ENCODE measurements at regions not wholly inside any gene's neighbourhood (a gene's known extent, or its start where the extent isn't known, plus 50 kb on each side); places are given as distances from the start of the nearest gene placed in this dataset.

- no peaks in the 10 kb centered on the region for H3K27me3 ChIP-seq (ENCODE audit: control insufficient read depth, insufficient read depth, low read length, poor library complexity, severe bottlenecking)
- no peaks in the 10 kb centered on the region for H3K4me1 ChIP-seq (ENCODE audit: control insufficient read depth, insufficient read depth, low read length)
Observed at GRCh38 chr2:126264625-126265024, 391.3 kb upstream of the GYPC start.

DNA sequence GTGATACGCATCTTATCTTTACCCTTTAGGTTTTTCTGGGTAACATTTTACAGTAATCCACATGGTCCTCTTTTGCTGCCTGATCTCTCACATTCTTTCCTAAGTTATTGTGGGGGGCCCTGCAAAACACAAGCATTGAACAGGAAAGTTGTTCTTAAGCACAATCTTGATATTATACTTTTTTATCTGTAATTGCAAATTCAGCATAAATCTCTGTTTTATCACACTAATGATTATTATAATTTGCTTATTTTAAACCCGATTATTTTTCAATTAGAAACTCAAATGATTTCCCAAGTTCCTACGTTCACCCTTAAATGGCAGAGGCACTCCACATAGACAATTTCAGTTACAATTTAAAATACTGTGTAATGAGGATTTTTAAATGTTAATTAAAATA is 386.0 kb upstream of the GYPC start:
- Histone ChIP-seq H3K27me3 (ENCODE audit: control insufficient read depth, insufficient read depth, low read length, poor library complexity, severe bottlenecking) (no peaks in the 10 kb centered on the region), H3K9me3 (ENCODE audit: control insufficient read depth, low read length) (no peaks in the 10 kb centered on the region), H3K9ac (ENCODE audit: extremely low read depth, low read length, poor library complexity, severe bottlenecking) (no peak overlapping the region), H3K27ac (ENCODE audit: low read depth, low read length) (no peak overlapping the region), H3K36me3 (ENCODE audit: control insufficient read depth, insufficient read depth, low read length) (no peaks in the 10 kb centered on the region), H3K4me3 (ENCODE audit: low read length) (no peak overlapping the region), H3K4me1 (ENCODE audit: control insufficient read depth, insufficient read depth, low read length) (no peaks in the 10 kb centered on the region)
- WGBS, 2 experiments (ENCODE audit: insufficient coverage in 1 of 2, insufficient read length in 1 of 2) = 97 to 100% methylated on average over 1 to 2 of the region's 3 CpGs
- no peaks in the 10 kb centered on the region for H3K36me3 Mint-ChIP-seq (ENCODE audit: low read depth)
- H3K4me3 Mint-ChIP-seq = no peak overlapping the region
- no peaks in the 10 kb centered on the region for H3K4me1 Mint-ChIP-seq
- TF ChIP-seq, protein P1, sequence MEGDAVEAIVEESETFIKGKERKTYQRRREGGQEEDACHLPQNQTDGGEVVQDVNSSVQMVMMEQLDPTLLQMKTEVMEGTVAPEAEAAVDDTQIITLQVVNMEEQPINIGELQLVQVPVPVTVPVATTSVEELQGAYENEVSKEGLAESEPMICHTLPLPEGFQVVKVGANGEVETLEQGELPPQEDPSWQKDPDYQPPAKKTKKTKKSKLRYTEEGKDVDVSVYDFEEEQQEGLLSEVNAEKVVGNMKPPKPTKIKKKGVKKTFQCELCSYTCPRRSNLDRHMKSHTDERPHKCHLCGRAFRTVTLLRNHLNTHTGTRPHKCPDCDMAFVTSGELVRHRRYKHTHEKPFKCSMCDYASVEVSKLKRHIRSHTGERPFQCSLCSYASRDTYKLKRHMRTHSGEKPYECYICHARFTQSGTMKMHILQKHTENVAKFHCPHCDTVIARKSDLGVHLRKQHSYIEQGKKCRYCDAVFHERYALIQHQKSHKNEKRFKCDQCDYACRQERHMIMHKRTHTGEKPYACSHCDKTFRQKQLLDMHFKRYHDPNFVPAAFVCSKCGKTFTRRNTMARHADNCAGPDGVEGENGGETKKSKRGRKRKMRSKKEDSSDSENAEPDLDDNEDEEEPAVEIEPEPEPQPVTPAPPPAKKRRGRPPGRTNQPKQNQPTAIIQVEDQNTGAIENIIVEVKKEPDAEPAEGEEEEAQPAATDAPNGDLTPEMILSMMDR (conservative IDR thresholded peaks at IDR 0.05) = no peak
- H3K9me3 Mint-ChIP-seq = no peaks in the 10 kb centered on the region
- H3K27me3 Mint-ChIP-seq (ENCODE audit: insufficient read depth) = no peaks in the 10 kb centered on the region
- DNase-seq = no peak
- H3K27ac Mint-ChIP-seq = no peak overlapping the region

More at GRCh38 chr2:126264625-126265024, 391.3 kb upstream of the GYPC start:
- DNase-seq = no peak
- Mint-ChIP-seq H3K27me3 (ENCODE audit: insufficient read depth) (no peaks in the 10 kb centered on the region), H3K4me1 (peaks cover 9% of the 10 kb centered on the region), H3K9me3 (no peaks in the 10 kb centered on the region), H3K4me3 (no peak overlapping the region), H3K27ac (no peak overlapping the region), H3K36me3 (ENCODE audit: low read depth) (no peaks in the 10 kb centered on the region)
- TF ChIP-seq, protein P1 (conservative IDR thresholded peaks at IDR 0.05) = no peak
- Histone ChIP-seq H3K27ac (ENCODE audit: low read depth, low read length) (no peak overlapping the region), H3K4me3 (ENCODE audit: low read length) (no peak overlapping the region), H3K36me3 (ENCODE audit: control insufficient read depth, insufficient read depth, low read length) (no peaks in the 10 kb centered on the region), H3K9ac (ENCODE audit: extremely low read depth, low read length, poor library complexity, severe bottlenecking) (no peak overlapping the region), H3K9me3 (ENCODE audit: control insufficient read depth, low read length) (no peaks in the 10 kb centered on the region)
- WGBS, 2 experiments (ENCODE audit: insufficient coverage in 1 of 2, insufficient read length in 1 of 2) = 95% methylated on average over 2 of the region's 2 CpGs; no CpG with 5 or more reads in 1 of the 2 experiments

GRCh38 chr2:126270587-126270986 is 385.4 kb upstream of the GYPC start:
- H3K36me3 Mint-ChIP-seq (ENCODE audit: low read depth) = no peaks in the 10 kb centered on the region
- no peaks in the 10 kb centered on the region for H3K9me3 Mint-ChIP-seq
- H3K27ac Mint-ChIP-seq = no peak overlapping the region
- no peak overlapping the region for H3K4me3 Mint-ChIP-seq
- 65% methylated on average over 2 of the region's 2 CpGs; no CpG with 5 or more reads in 1 of the 2 experiments for WGBS, 2 experiments (ENCODE audit: insufficient coverage in 1 of 2, insufficient read length in 1 of 2)
- Histone ChIP-seq H3K9ac (ENCODE audit: extremely low read depth, low read length, poor library complexity, severe bottlenecking) (no peak overlapping the region), H3K9me3 (ENCODE audit: control insufficient read depth, low read length) (no peaks in the 10 kb centered on the region), H3K27ac (ENCODE audit: low read depth, low read length) (no peak overlapping the region), H3K4me3 (ENCODE audit: low read length) (no peak overlapping the region), H3K27me3 (ENCODE audit: control insufficient read depth, insufficient read depth, low read length, poor library complexity, severe bottlenecking) (no peaks in the 10 kb centered on the region), H3K36me3 (ENCODE audit: control insufficient read depth, insufficient read depth, low read length) (no peaks in the 10 kb centered on the region), H3K4me1 (ENCODE audit: control insufficient read depth, insufficient read depth, low read length) (no peaks in the 10 kb centered on the region)
- no peaks in the 10 kb centered on the region for H3K27me3 Mint-ChIP-seq (ENCODE audit: insufficient read depth)
- TF ChIP-seq, protein P1 (conservative IDR thresholded peaks at IDR 0.05) = no peak
- H3K4me1 Mint-ChIP-seq = no peaks in the 10 kb centered on the region
- DNase-seq = no peak
